H1 (cell line): ENCODE measurements at regions not wholly inside any gene's neighbourhood (a gene's known extent, or its start where the extent isn't known, plus 50 kb on each side); places are given as distances from the start of the nearest gene placed in this dataset.

ENCODE experiments used
- ASH2L ChIP-seq: fragments of 200-600, 300-600 bp; sonication (generic); IDR thresholded peaks from one replicate; pipeline ENCODE4 v1.7.1; 2017; ENCODE audit warnings: low read length
- BCL11A ChIP-seq, 2 experiments: IDR thresholded peaks; one replicate each; pipeline ENCODE4 v1.6.1; 2011; ENCODE audit warnings: low read depth in 2 of 2, low read length in 2 of 2, mild to moderate bottlenecking in 2 of 2
- CHD2 ChIP-seq: IDR thresholded peaks from 2 replicates; pipeline ENCODE4 v1.6.1; 2012; ENCODE audit warnings: low read length, improper control_type of control experiment
- CTCF ChIP-seq, 3 experiments: IDR thresholded peaks; 1 replicate in 2 of 3; 2 replicates in 1 of 3; pipeline versions ENCODE4 v1.5.1 to v1.6.1; 2011; ENCODE audit warnings: low read length in 3 of 3, mild to moderate bottlenecking in 3 of 3, inconsistent platforms in 2 of 3, low read depth in 1 of 3, moderate library complexity in 1 of 3; ENCODE audit not compliant: insufficient read depth in 1 of 3; ENCODE audit errors: control extremely low read depth in 1 of 3
- EZH2 ChIP-seq: fragments of 200-600 bp; sonication (generic); IDR thresholded peaks from 2 replicates; pipeline ENCODE4 v1.7.1; 2012; ENCODE audit warnings: low read depth, mild to moderate bottlenecking, moderate library complexity, low read length, inconsistent platforms; ENCODE audit not compliant: severe bottlenecking
- KDM5A ChIP-seq: fragments of 200-600 bp; IDR thresholded peaks from 2 replicates; pipeline ENCODE4 v1.7.1; 2012; ENCODE audit warnings: mild to moderate bottlenecking, low read length, inconsistent platforms, mixed read lengths
- MAFK ChIP-seq: IDR thresholded peaks from 2 replicates; pipeline ENCODE4 v1.6.1; 2012; ENCODE audit warnings: low read depth, mild to moderate bottlenecking, improper control_type of control experiment, low read length
- POLR2A ChIP-seq, 2 experiments: IDR thresholded peaks; 1 replicate in 1 of 2; 2 replicates in 1 of 2; pipeline ENCODE4 v1.6.1; 2011; ENCODE audit warnings: low read depth in 2 of 2, low read length in 2 of 2, mild to moderate bottlenecking in 2 of 2; ENCODE audit errors: control extremely low read depth in 1 of 2
- SIN3A ChIP-seq, 2 experiments: IDR thresholded peaks in 1 of 2; conservative IDR thresholded peaks in 1 of 2; 2 replicates each; pipeline ENCODE4 v1.6.1; 2011 to 2012; ENCODE audit warnings: low read length in 2 of 2, improper control_type of control experiment in 1 of 2, low read depth in 1 of 2, mild to moderate bottlenecking in 1 of 2
- ZNF274 ChIP-seq: IDR thresholded peaks from 2 replicates; pipeline ENCODE4 v1.7.0; 2012; ENCODE audit warnings: low read length, borderline replicate concordance; ENCODE audit errors: extremely low read depth

- TF ChIP-seq KDM5A (no peak), CHD2 (no peak), MAFK (no peak), ZNF274 (no peak), POLR2A (IDR thresholded peaks at IDR 0.05; ENCODE audit: control extremely low read depth in 1 of 2, low read depth in 2 of 2, low read length in 2 of 2) (no peak), SIN3A (conservative IDR thresholded peaks at IDR 0.05 in 1 of 2, IDR thresholded peaks at IDR 0.05 in 1 of 2; ENCODE audit: low read depth in 1 of 2, low read length in 2 of 2) (no peak), ASH2L (no peak), CTCF (IDR thresholded peaks at IDR 0.05; ENCODE audit: control extremely low read depth in 1 of 3, insufficient read depth in 1 of 3, low read depth in 1 of 3, low read length in 3 of 3) (no peak), BCL11A (IDR thresholded peaks at IDR 0.05; ENCODE audit: low read depth in 2 of 2, low read length in 2 of 2) (no peak), EZH2 (no peak)
These were observed 214.0 kb upstream of the TMEM72 start for GRCh38 chr10:44697116-44697515.
